HG03558 (cell line): ENCODE measurements at regions not wholly inside any gene's neighbourhood (a gene's known extent, or its start where the extent isn't known, plus 50 kb on each side); places are given as distances from the start of the nearest gene placed in this dataset.
"Not testable (repeated sequence)": the region's sequence is repeated elsewhere in the genome, so short reads cannot be mapped to it uniquely, and the experiment has no call there.

Experiments used
- ATAC-seq: cut with Tn5 transposase; IDR thresholded peaks from one replicate; pipeline ENCODE4 v1.9.1; 2021; ENCODE audit warnings: moderate number of reproducible peaks; ENCODE audit not compliant: unreplicated experiment; ENCODE audit errors: extremely low read depth

GRCh38 chr21:14903172-14903865 lies 161.5 kb downstream of the NRIP1 start:
- no peak for ATAC-seq

GRCh38 chr21:14901482-14901958 lies 163.3 kb downstream of the NRIP1 start:
- peak; percentile 61 for ATAC-seq

- ATAC-seq = no peak
Observed at GRCh38 chr21:14900611-14901010, 164.2 kb downstream of the NRIP1 start.

- ATAC-seq = no peak
Observed at GRCh38 chr21:14900058-14900457, 164.7 kb downstream of the NRIP1 start.

- no peak for ATAC-seq
Observed at GRCh38 chr21:14895792-14896191, 169.0 kb downstream of the NRIP1 start.

GRCh38 chr21:14890141-14890540 lies 174.7 kb downstream of the NRIP1 start:
- no peak for ATAC-seq

GRCh38 chr21:14889080-14889810 lies 175.6 kb downstream of the NRIP1 start:
- ATAC-seq = no peak

GRCh38 chr21:14888202-14888601 lies 176.6 kb downstream of the NRIP1 start:
- ATAC-seq = no peak

GRCh38 chr21:14886001-14886400 lies 178.8 kb downstream of the NRIP1 start:
- ATAC-seq = no peak

GRCh38 chr21:14883351-14883750 lies 181.4 kb downstream of the NRIP1 start:
- ATAC-seq = no peak

GRCh38 chr21:14882545-14882944 lies 182.3 kb downstream of the NRIP1 start:
- not testable (repeated sequence) for ATAC-seq

- ATAC-seq = no peak
Observed at GRCh38 chr21:14881863-14882499, 182.8 kb downstream of the NRIP1 start.

GRCh38 chr21:14880922-14881321 lies 183.9 kb downstream of the NRIP1 start:
- ATAC-seq = no peak

- no peak for ATAC-seq
Observed at GRCh38 chr21:14879458-14879857, 185.3 kb downstream of the NRIP1 start.

GRCh38 chr21:14878971-14879370 lies 185.8 kb downstream of the NRIP1 start:
- ATAC-seq = no peak

- ATAC-seq = no peak
Observed at GRCh38 chr21:14877581-14878228, 187.1 kb downstream of the NRIP1 start.

- ATAC-seq = no peak
Observed at GRCh38 chr21:14876524-14876840, 188.3 kb downstream of the NRIP1 start.

GRCh38 chr21:14875704-14876523 lies 188.9 kb downstream of the NRIP1 start:
- peak; percentile 57 for ATAC-seq

- ATAC-seq = no peak
Observed at GRCh38 chr21:14875186-14875585, 189.6 kb downstream of the NRIP1 start.

GRCh38 chr21:14874379-14874778 lies 190.4 kb downstream of the NRIP1 start:
- no peak for ATAC-seq
